H1 (cell line): ENCODE measurements at regions not wholly inside any gene's neighbourhood (a gene's known extent, or its start where the extent isn't known, plus 50 kb on each side); places are given as distances from the start of the nearest gene placed in this dataset.

Experiments
- CTCF ChIA-PET: fragments of 300-600 bp; sonication (Branson Sonifier 250); formaldehyde crosslinking; loops from one replicate; lab custom pipeline; 2021; ENCODE audit not compliant: partially characterized antibody; lab: Charles Lee
- POLR2A ChIA-PET: fragments of 300-600 bp; sonication (Branson Sonifier 250); formaldehyde crosslinking; loops from one replicate; lab custom pipeline; 2021; ENCODE audit warnings: inconsistent platforms; ENCODE audit not compliant: partially characterized antibody; lab: Charles Lee
- DNase-seq, 2 experiments: peaks; one replicate each; pipeline versions ENCODE4 v3.0.0 to v3.0.0-alpha.2; 2010 to 2022; ENCODE audit warnings: low spot score in 2 of 2, low read depth in 1 of 2, mixed read lengths in 1 of 2
- FAIRE-seq: peaks from 2 replicates; lab custom pipeline; 2011; peaks lifted over from hg19 to GRCh38; lab: Jason Lieb, UNC
- H2AFZ ChIP-seq: 2 replicates; pipeline ENCODE4 v1.8.1; 2012; ENCODE audit warnings: low read length, inconsistent platforms
- H2AK5ac ChIP-seq: 2 replicates; pipeline ENCODE4 v1.6.1; 2013; ENCODE audit warnings: low read depth, low read length
- H2BK120ac ChIP-seq: replicated peaks from 2 replicates; pipeline ENCODE3; 2013; ENCODE audit warnings: low read depth, low read length, inconsistent platforms
- H2BK12ac ChIP-seq: 2 replicates; pipeline ENCODE4 v1.6.1; 2013; ENCODE audit warnings: low read depth, low read length
- H2BK15ac ChIP-seq: 2 replicates; pipeline ENCODE4 v1.6.1; 2013; ENCODE audit warnings: low read length
- H2BK20ac ChIP-seq: 2 replicates; pipeline ENCODE4 v1.6.1; 2013; ENCODE audit warnings: low read length
- H2BK5ac ChIP-seq: 2 replicates; pipeline ENCODE4 v1.6.1; 2013; ENCODE audit warnings: low read depth, low read length
- H3K14ac ChIP-seq: 2 replicates; pipeline ENCODE4 v1.6.1; 2013; ENCODE audit warnings: inconsistent platforms; ENCODE audit not compliant: insufficient read length
- H3K18ac ChIP-seq: 2 replicates; pipeline ENCODE4 v1.6.1; 2013; ENCODE audit warnings: low read length; ENCODE audit errors: extremely low read depth
- H3K23ac ChIP-seq: 2 replicates; pipeline ENCODE4 v1.6.1; 2013; ENCODE audit warnings: inconsistent platforms; ENCODE audit not compliant: insufficient read length
- H3K23me2 ChIP-seq: 2 replicates; pipeline ENCODE4 v1.6.1; 2013; ENCODE audit warnings: low read depth, low read length
- H3K27ac ChIP-seq: 2 replicates; pipeline ENCODE4 v1.6.1; 2011; ENCODE audit warnings: low read depth, low read length, inconsistent platforms
- H3K27me3 ChIP-seq, 4 experiments: replicated peaks in 1 of 4; 1 replicate in 1 of 4; 2 replicates in 3 of 4; pipeline versions ENCODE4 v1.6.1 to v1.8.1; 2011 to 2013; ENCODE audit warnings: low read length in 3 of 4, mild to moderate bottlenecking in 3 of 4, inconsistent platforms in 2 of 4, mixed read lengths in 2 of 4, moderate library complexity in 1 of 4; ENCODE audit not compliant: control insufficient read depth in 3 of 4, insufficient read depth in 3 of 4; ENCODE audit errors: extremely low read depth in 1 of 4
- H3K36me3 ChIP-seq, 4 experiments: 2 replicates each; pipeline versions ENCODE4 v1.6.1 to v1.8.1; 2011 to 2013; ENCODE audit warnings: mild to moderate bottlenecking in 4 of 4, low read length in 3 of 4, moderate library complexity in 2 of 4, control low read depth in 1 of 4, inconsistent platforms in 1 of 4; ENCODE audit not compliant: insufficient read depth in 4 of 4, control insufficient read depth in 2 of 4
- H3K4ac ChIP-seq: replicated peaks from 2 replicates; pipeline ENCODE3; 2013; ENCODE audit warnings: low read length, low read depth, mixed read lengths, inconsistent platforms; ENCODE audit not compliant: insufficient read length
- H3K4me1 ChIP-seq, 4 experiments: replicated peaks in 1 of 4; 1 replicate in 1 of 4; 2 replicates in 3 of 4; pipeline versions ENCODE4 v1.6.1 to v1.8.1; 2011 to 2013; ENCODE audit warnings: low read length in 3 of 4, inconsistent platforms in 2 of 4, mixed read lengths in 1 of 4; ENCODE audit not compliant: insufficient read depth in 4 of 4, control insufficient read depth in 3 of 4
- H3K4me2 ChIP-seq, 2 experiments: 2 replicates each; pipeline versions ENCODE4 v1.6.1 to v1.8.1; 2011 to 2013; ENCODE audit warnings: low read depth in 2 of 2, low read length in 2 of 2, control low read depth in 1 of 2, inconsistent platforms in 1 of 2, mild to moderate bottlenecking in 1 of 2; ENCODE audit not compliant: insufficient read depth in 1 of 2
- H3K4me3 ChIP-seq, 4 experiments: fragments of 200-600, 300-600 bp in 1 of 4; sonication (generic), shearing (Covaris generic), sonication (Bioruptor Twin) in 1 of 4; 2 replicates each; pipeline versions ENCODE4 v1.5.1 to v1.8.1; 2011 to 2016; ENCODE audit warnings: low read length in 4 of 4, low read depth in 3 of 4, control low read depth in 2 of 4, inconsistent platforms in 2 of 4, mild to moderate bottlenecking in 2 of 4, mixed read lengths in 1 of 4, moderate library complexity in 1 of 4; ENCODE audit not compliant: insufficient read depth in 2 of 4; ENCODE audit errors: extremely low read depth in 1 of 4
- H3K56ac ChIP-seq: replicated peaks from 2 replicates; pipeline ENCODE3; 2013; ENCODE audit warnings: low read depth, mild to moderate bottlenecking, mixed read lengths, low read length, inconsistent platforms; ENCODE audit not compliant: insufficient read length
- H3K79me1 ChIP-seq: 2 replicates; pipeline ENCODE4 v1.6.1; 2013; ENCODE audit warnings: low read depth, low read length, control low read depth
- H3K79me2 ChIP-seq, 2 experiments: 2 replicates each; pipeline versions ENCODE4 v1.6.1 to v1.8.1; 2012 to 2013; ENCODE audit warnings: low read length in 2 of 2, mild to moderate bottlenecking in 2 of 2, inconsistent platforms in 1 of 2; ENCODE audit not compliant: insufficient read depth in 2 of 2, control insufficient read depth in 1 of 2
- H3K9ac ChIP-seq, 4 experiments: replicated peaks in 1 of 4; 1 replicate in 1 of 4; 2 replicates in 3 of 4; pipeline versions ENCODE4 v1.6.1 to v1.8.1; 2011 to 2013; ENCODE audit warnings: low read depth in 3 of 4, low read length in 3 of 4, control low read depth in 2 of 4, mild to moderate bottlenecking in 2 of 4, moderate library complexity in 2 of 4, inconsistent platforms in 1 of 4; ENCODE audit errors: extremely low read depth in 1 of 4
- H3K9me3 ChIP-seq, 2 experiments: 2 replicates each; pipeline versions ENCODE4 v1.6.1 to v1.8.1; 2012 to 2013; ENCODE audit warnings: mild to moderate bottlenecking in 2 of 2, moderate library complexity in 2 of 2, control low read depth in 1 of 2, inconsistent platforms in 1 of 2, low read depth in 1 of 2, low read length in 1 of 2, mixed read lengths in 1 of 2; ENCODE audit not compliant: insufficient read depth in 2 of 2
- H4K20me1 ChIP-seq, 2 experiments: replicated peaks in 1 of 2; 2 replicates each; pipeline versions ENCODE3 to v1.8.1; 2011 to 2013; ENCODE audit warnings: inconsistent platforms in 2 of 2, low read length in 2 of 2, mild to moderate bottlenecking in 1 of 2; ENCODE audit not compliant: insufficient read depth in 2 of 2, control insufficient read depth in 1 of 2
- H4K5ac ChIP-seq: 2 replicates; pipeline ENCODE4 v1.6.1; 2013; ENCODE audit warnings: low read length, low read depth, mixed read lengths, inconsistent platforms; ENCODE audit not compliant: insufficient read length
- H4K8ac ChIP-seq: 2 replicates; pipeline ENCODE4 v1.8.0; 2013; ENCODE audit warnings: mild to moderate bottlenecking, moderate library complexity, low read length, inconsistent platforms; ENCODE audit not compliant: insufficient read depth; ENCODE audit errors: extremely low read depth
- H4K91ac ChIP-seq: replicated peaks from 2 replicates; pipeline ENCODE3; 2013; ENCODE audit warnings: low read length, mixed read lengths, inconsistent platforms; ENCODE audit not compliant: insufficient read length
- ATF3 ChIP-seq: IDR thresholded peaks from 2 replicates; pipeline ENCODE4 v1.6.1; 2011; ENCODE audit warnings: low read depth, mild to moderate bottlenecking, low read length; ENCODE audit not compliant: insufficient read depth
- BACH1 ChIP-seq: IDR thresholded peaks from 2 replicates; pipeline ENCODE4 v1.6.1; 2012; ENCODE audit warnings: low read length, improper control_type of control experiment
- E2F6 ChIP-seq: IDR thresholded peaks from 2 replicates; pipeline ENCODE4 v1.6.1; 2012; ENCODE audit warnings: inconsistent platforms
- RBBP5 ChIP-seq: IDR thresholded peaks from 2 replicates; pipeline ENCODE4 v1.7.1; 2012; ENCODE audit warnings: low read depth, mild to moderate bottlenecking, inconsistent platforms, low read length, moderate library complexity, borderline replicate concordance
- SIX5 ChIP-seq: IDR thresholded peaks from 2 replicates; pipeline ENCODE4 v1.6.1; 2011; ENCODE audit warnings: mild to moderate bottlenecking, low read depth, low read length
- WGBS, 2 experiments: shearing (Covaris generic) in 1 of 2; methylation state at CpG; one replicate each; pipeline versions ENCODE4 v1.1.6 to v1.1.7; 2013 to 2015; ENCODE audit warnings: low lambda C conversion rate in 2 of 2, mixed read lengths in 2 of 2, inconsistent platforms in 1 of 2, low coverage in 1 of 2, missing lambda C conversion rate in 1 of 2; ENCODE audit not compliant: insufficient replicate concordance in 2 of 2, insufficient coverage in 1 of 2, insufficient read length in 1 of 2; ENCODE audit errors: extremely low coverage in 1 of 2, missing lambda C conversion rate in 1 of 2; 5-methylcytosine and 5-hydroxymethylcytosine counted together

- no peak overlapping the region for H2BK12ac ChIP-seq
- H3K4me1 ChIP-seq, result no peaks in the 10 kb centered on the region
- no peak overlapping the region for H3K9ac ChIP-seq
- no peak overlapping the region for H3K27ac ChIP-seq
- H2BK120ac ChIP-seq, result no peak overlapping the region
- no peak overlapping the region for H2BK5ac ChIP-seq
- H3K56ac ChIP-seq, result no peak overlapping the region
- DNase-seq (no peak), FAIRE-seq (no peak)
- H2AFZ ChIP-seq, result no peak overlapping the region
- H3K79me1 ChIP-seq, result no peaks in the 10 kb centered on the region
- ChIA-PET CTCF (interaction anchor here (1.0 to 6.6 kb wide), 5 partner anchors 16 to 197 kb away, joined by 3 to 49 read pairs (median 4); no protein-coding TSS in a partner anchor), POLR2A (interaction anchor here (1.9 kb wide), 1 partner anchor 9 kb away, joined by 7 read pairs; no protein-coding TSS in a partner anchor)
- H4K5ac ChIP-seq, result no peak overlapping the region
- H2BK15ac ChIP-seq, result no peak overlapping the region
- peaks cover 0 to 3% (median 1%) of the 10 kb centered on the region in 4 experiments; a peak in 2 of 7 replicates for H3K27me3 ChIP-seq
- no peak overlapping the region for H2BK20ac ChIP-seq
- no peaks in the 10 kb centered on the region for H3K36me3 ChIP-seq
- no peak overlapping the region for H4K91ac ChIP-seq
- no peaks in the 10 kb centered on the region for H3K23me2 ChIP-seq
- no peak overlapping the region for H4K8ac ChIP-seq
- no peak overlapping the region for H3K14ac ChIP-seq
- WGBS, 2 experiments, result 95% methylated on average over 11 of the region's 18 CpGs; no CpG with 5 or more reads in 1 of the 2 experiments
- no peak overlapping the region for H3K4me2 ChIP-seq
- H3K79me2 ChIP-seq, result no peaks in the 10 kb centered on the region
- no peaks in the 10 kb centered on the region for H4K20me1 ChIP-seq
- no peak overlapping the region for H2AK5ac ChIP-seq
- no peak overlapping the region for H3K18ac ChIP-seq
- TF ChIP-seq E2F6 (no peak), ATF3 (no peak), SIX5 (no peak), RBBP5 (no peak), BACH1 (no peak)
- H3K23ac ChIP-seq, result no peak overlapping the region
- H3K4ac ChIP-seq, result no peak overlapping the region
- H3K4me3 ChIP-seq, result no peak overlapping the region
- H3K9me3 ChIP-seq, result no peaks in the 10 kb centered on the region; a peak in 1 of 4 replicates
Observed at GRCh38 chr4:1553365-1553764, 130.7 kb downstream of the FAM53A start.
